IPS-NIHi7 (cell line): ENCODE measurements at regions not wholly inside any gene's neighbourhood (a gene's known extent, or its start where the extent isn't known, plus 50 kb on each side); places are given as distances from the start of the nearest gene placed in this dataset.

Experiments
- DNase-seq: peaks from one replicate; pipeline ENCODE4 v3.0.0; 2012; ENCODE audit warnings: mixed read lengths; ENCODE audit errors: extremely low spot score

- DNase-seq: peak; percentile 24
Observed at GRCh38 chr10:31146491-31147209, 115.0 kb upstream of the ZNF438 start.

DNA sequence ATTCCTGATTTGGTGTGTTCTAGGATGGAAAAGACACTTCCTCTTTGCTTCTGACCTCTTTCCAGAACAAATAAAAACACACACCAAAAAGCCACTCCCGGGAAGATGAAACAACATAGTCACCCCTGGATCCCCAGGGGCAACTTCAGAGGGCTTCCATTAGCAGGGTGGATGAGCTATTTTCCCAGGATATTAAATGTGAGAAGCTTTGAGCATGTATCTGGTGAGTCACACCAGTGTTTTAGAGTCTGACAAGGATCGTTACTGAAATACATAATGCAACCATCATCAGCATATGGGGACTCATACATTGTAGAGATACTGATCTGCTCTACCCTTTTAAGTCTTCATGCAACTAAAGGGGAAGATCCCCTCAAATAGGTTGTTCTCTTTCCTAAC is 115.5 kb upstream of the ZNF438 start:
- DNase-seq: no peak

DNA sequence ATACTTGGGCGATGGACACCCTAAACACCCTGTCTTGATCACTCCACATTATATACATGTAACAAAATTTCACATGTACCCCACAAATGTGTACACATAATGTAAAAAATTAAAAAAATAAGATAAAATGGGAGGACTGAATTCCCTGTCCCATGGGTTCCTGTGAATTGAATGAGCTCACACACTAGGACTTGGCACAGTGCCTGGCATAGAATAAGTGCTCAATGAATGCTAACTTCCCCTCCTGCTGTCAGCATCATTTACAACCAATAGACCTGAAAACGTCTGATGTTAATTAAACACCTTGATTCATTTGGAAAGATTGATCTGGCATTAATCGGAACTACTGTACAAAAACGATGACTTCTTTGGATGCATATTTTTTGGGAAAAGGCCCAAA is 117.3 kb upstream of the ZNF438 start:
- DNase-seq: no peak

GRCh38 chr10:31149835-31150512 is 118.3 kb upstream of the ZNF438 start:
- DNase-seq: no peak

DNA sequence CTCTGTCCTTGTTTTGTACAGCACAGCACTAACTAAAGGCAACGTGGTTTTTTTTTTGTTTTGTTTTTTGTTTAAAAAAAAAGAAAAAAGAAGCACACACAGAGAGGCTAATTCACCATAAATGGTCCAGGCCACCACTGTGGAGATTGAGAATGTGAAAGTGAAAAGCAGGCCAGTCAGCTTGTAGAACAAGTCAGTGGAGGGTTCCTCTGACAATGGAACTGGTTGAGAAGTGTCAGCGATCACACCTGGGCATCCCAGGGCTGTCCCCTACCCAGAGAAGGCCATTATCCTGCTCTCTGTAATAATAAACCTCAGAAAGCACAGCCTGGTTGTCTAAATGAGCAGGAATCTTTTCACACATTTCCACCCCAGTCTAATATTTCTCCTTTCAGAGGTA is 119.6 kb upstream of the ZNF438 start:
- DNase-seq: no peak

- no peak for DNase-seq
Observed at GRCh38 chr10:31152421-31153135, 120.9 kb upstream of the ZNF438 start.

- DNase-seq: no peak
Observed at GRCh38 chr10:31153161-31153560, 121.5 kb upstream of the ZNF438 start.

DNA sequence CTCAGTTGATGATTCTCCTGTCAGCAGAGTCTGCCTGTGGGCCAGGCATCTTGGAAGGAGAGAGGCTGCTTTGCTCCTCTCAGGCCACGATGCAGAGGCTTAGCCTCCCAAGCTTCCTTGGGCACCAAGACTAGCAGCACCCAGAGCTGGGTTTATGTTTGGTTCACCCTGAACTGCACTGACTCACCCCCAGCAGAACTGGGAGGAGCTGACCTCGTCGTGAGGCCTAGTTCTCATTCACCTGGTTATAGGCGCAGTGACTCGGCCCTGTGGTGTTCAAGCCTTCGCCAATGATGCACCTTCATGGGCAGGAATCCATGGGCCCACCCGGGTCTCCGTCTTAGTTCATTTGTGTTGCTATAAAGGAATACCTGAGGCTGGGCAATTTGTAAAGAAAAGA is 122.0 kb upstream of the ZNF438 start:
- DNase-seq: no peak

DNA sequence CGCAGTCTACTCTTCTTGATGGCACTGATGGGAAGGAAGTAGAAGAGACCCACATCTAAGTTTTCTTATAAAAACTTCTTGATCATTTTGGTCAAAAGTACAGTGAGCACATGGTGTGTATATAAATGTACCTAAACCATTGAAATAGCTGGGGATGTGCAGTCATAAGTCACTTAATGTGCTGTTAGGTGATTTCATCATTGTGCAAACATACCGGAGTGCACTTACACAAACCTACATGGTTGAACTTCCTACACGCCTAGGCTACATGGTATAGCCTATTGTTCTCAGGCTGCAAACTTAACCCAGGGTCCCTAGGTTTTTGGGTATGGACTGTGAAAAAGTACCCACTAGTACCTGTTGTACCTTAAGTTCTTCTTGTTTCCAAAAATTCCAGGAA is 123.3 kb upstream of the ZNF438 start:
- DNase-seq: no peak

DNA sequence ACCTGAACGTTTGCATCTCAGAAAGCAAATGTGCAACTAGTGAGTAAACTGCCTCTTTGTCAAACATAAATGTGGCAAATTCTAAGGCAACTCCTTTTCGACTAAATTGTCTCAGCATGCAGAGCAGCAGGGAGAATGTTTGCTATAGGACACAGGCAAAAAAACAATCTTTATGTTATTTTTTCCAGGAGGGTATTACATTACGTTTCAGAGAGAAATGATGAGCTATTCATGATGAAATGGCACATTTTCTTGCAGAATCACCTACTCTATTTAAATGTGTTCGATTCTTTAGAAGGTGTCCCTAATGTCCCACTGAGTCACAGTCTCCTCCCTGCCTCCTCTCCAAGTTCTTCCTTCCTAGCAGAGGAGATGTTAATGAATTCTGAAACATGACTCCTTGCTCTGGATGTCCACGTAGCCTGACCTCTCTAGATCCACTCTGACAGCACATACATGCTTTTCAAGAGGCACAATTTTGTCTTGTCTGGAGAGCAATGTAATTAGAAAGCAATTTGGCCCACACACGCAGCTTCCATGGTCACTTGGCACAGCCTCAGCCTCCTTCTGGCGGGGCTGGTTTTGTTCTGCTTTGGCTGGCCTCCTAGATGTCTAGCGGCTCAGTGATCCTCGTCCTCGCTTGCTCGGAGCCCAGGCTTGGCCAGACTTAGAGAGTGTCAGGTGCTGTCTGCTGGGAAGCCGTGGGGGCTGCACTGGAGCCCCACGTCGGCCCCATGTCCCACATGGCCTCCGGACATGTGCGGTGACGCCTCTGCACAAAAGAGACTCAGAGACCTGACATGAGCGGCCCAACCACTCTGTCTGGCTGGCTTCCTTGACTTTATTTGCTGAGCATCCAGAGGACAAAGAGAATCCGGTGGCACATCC is 125.7 kb upstream of the ZNF438 start:
- DNase-seq: no peak

DNA sequence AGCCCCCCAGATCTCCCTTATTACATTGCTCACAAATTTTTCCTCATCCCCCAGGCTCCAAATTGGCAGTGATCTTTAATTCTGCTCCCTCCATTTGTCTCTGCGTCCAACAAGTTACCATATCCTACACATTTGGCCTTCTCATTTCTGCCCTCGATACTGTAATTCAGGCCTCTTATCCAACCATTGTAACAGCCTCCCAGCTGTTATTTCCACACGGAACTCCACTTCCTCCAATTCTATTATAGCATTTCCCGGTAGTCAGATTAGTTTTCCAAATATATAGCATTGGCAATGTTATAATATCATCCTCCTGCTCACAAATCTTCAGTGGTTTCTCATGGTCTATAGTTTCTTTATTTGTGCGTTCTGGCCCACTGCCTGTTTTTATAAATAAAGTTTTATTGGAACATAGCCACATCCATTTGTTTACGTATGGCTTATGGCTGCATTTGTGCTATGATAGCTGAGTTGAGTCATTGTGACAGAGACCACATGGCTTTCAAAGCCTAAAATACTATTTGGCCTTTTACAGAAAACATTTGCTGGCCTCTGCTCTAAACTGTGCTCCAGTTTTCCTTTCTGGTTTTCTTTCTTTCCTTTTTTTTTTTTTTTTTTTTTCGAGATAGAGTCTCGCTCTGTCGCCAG is 126.5 kb upstream of the ZNF438 start:
- DNase-seq: no peak

DNA sequence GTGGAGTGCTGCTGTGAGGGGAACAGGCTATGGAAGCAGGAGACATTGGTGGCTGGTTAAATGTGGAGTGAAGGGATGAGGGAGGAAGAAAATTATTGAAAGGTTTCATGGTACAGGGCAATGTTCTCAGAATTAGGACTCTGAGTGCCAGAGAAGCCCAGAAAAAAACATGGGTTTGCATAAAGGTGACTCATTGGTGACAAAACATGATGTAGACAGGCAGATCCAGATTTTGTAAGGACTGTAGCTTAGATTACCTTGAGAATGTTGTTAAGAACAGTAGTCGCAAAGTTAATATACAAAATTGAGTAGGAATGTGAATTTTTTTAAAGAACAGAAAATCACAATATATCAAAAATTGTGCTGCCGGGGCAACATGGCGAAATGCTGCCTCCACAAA is 134.9 kb upstream of the ZNF438 start:
- DNase-seq: no peak

GRCh38 chr10:31170636-31171035 is 139.0 kb upstream of the ZNF438 start:
- no peak for DNase-seq

DNA sequence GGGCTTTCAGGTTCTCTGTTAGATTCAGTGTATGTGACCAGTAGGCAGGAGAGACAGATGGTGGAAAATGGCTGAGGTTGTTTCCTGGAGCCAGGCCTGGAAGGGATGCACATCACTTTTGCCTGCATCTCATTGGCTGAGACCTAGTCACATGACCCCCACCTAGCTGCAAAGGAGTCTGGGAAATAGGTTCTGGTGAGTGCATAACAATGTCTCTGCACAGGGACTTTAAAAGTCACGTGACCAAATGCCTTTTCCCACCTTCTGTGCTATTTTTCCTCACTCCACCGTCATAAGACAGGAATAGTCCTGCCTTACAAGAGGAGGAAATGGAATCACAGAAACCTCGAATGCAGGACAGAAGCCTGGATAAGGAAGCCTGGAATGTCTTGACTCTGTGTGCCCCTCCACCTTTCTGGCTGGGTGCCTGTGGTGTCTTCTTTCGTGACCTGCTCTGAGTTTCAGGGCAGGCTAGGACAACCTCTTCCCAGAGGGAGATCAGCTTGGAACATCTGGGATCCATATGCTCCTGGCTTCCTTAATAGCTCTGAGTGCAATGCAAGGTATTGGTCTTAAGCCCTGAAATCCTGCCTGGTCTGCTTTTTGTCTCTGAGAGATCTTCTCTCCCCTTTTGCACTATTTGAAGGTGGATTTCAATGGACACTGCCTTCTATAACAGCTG is 139.9 kb upstream of the ZNF438 start:
- no peak for DNase-seq

DNA sequence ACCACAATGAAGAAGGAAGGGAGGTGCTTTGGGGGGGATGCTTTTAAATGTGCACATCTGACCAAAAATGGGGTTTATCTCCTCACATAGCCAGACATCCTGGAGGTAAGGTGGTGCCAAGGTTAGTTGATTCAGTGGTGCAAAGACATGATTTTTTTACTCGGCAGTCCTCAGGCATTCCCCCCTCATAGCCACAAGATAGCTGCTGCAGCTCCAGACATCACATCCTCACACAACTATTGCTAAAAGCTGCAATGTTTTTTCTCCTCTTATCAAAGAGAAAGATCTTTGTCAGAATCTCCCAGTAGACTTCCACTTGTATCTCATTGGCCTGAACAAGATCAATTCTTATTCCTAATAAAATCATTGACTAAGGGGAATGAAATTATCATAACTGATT is 141.3 kb upstream of the ZNF438 start:
- no peak for DNase-seq

GRCh38 chr10:31173752-31174151 is 142.1 kb upstream of the ZNF438 start:
- DNase-seq: no peak

DNA sequence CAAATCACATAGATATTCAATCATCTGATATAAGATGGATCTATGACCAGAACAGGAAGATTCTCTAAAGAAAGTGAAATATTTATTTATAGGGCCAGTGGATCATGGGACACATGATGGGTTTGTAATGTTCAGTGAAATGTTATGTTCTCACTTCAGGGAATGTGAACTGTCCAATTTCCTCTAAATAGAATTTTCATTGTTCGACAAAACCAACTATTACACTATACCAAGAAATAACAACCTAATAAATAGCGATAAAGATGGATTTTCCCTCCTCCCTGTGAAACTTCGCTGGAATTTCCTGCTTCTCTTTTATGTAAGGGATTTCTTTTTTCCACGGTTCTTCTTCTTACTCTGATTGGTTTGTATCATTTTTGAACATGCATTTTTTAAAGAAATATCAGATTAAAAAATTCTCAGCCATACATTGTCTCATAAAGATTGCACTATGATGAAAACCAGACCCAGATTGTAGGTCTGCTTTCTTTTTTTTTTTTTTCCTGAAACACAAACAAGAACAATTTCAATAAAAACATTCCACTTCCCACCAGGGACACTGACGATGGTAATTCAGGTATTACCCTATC is 139.8 kb upstream of the ZEB1 start:
- no peak for DNase-seq

- peak; percentile 70 for DNase-seq
Observed at GRCh38 chr10:31186225-31187000, 132.6 kb upstream of the ZEB1 start.

DNA sequence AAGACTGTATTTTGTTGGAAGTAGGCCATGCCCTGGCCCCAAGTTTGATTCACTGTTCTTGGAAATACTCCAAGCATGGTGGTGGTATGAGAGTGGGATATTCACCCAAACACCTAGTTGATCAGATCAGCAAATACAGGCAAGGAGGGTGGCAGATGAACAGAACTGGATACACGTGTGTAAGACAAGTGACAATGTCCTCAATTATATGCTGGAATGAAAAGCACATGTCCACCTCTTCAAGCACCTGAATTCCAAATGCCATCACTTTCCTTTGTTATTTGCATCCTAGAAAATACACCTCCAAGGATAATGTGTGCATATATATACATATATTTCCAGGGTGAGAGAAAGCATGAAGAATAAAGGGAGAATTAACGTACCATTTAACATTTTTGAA is 131.8 kb upstream of the ZEB1 start:
- DNase-seq: no peak
